ENCODE measurements at regions not wholly inside any gene's neighbourhood (a gene's known extent, or its start where the extent isn't known, plus 50 kb on each side); places are given as distances from the start of the nearest gene placed in this dataset.

DNA sequence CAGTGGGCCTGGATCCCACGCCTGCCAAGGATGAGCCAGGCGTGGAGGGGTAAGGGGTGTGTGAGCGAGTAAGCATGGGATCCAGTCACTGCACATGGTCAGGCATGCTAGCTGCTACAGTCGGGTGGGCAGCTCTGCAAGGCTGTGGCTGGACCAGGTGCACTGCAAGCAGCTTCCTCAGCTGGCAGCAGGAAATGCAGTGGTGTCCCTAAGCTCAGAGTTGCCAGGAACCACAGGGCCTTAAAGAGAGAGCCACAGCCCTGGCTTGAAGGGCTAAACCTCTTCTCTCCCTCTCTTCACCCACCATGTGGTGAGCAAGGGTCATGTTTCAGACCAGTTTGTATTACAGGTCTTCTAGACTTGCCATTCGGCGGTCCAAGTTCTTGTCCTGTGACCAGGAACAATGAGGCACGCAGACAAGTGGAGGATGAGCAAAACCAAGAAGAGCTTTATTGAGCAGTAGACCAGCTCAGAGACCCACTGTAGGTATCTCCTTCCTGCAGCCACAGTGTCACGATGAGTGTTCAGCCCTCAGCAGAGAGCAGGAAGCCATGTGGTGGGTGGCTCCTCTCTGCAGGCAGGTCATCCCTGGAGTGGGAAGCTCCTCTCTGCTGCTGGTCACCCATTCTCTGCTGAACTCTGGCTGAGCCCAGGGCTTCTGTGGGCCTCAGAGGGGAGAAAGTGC lies 511.9 kb downstream of the PYDC2 start:
- Histone ChIP-seq H3K36me3 (ENCODE audit: control insufficient read depth, insufficient read depth, low read length) (no peaks in the 10 kb centered on the region), H3K27me3 (replicated peaks; ENCODE audit: control insufficient read depth, insufficient read depth, low read length) (no peaks in the 10 kb centered on the region), H3K4me3 (replicated peaks; ENCODE audit: low read depth, low read length) (no peak overlapping the region)
- no peak for DNase-seq (ENCODE audit: extremely low read depth, insufficient read length)
- TF ChIP-seq CTCF (IDR thresholded peaks at IDR 0.05; ENCODE audit: insufficient read depth, low read length, poor library complexity, severe bottlenecking), result no peak

GRCh38 chr3:191973820-191974219 lies 512.9 kb downstream of the PYDC2 start:
- no peak overlapping the region for H3K4me3 ChIP-seq (replicated peaks; ENCODE audit: low read depth, low read length)
- TF ChIP-seq CTCF (IDR thresholded peaks at IDR 0.05; ENCODE audit: insufficient read depth, low read length, poor library complexity, severe bottlenecking), result no peak
- no peak for DNase-seq (ENCODE audit: extremely low read depth, insufficient read length)

GRCh38 chr3:191975936-191976335 lies 515.0 kb downstream of the PYDC2 start:
- TF ChIP-seq CTCF (IDR thresholded peaks at IDR 0.05; ENCODE audit: insufficient read depth, low read length, poor library complexity, severe bottlenecking), result no peak
- DNase-seq (ENCODE audit: extremely low read depth, insufficient read length), result no peak
- no peak overlapping the region for H3K4me3 ChIP-seq (replicated peaks; ENCODE audit: low read depth, low read length)
- no peaks in the 10 kb centered on the region for H3K27me3 ChIP-seq (replicated peaks; ENCODE audit: control insufficient read depth, insufficient read depth, low read length)
- H3K36me3 ChIP-seq (ENCODE audit: control insufficient read depth, insufficient read depth, low read length), result no peaks in the 10 kb centered on the region

More at GRCh38 chr3:191973820-191974219, 512.9 kb downstream of the PYDC2 start:
- Histone ChIP-seq H3K36me3 (ENCODE audit: control insufficient read depth, insufficient read depth, low read length) (no peaks in the 10 kb centered on the region), H3K27me3 (replicated peaks; ENCODE audit: control insufficient read depth, insufficient read depth, low read length) (no peaks in the 10 kb centered on the region)

- no peak for DNase-seq (ENCODE audit: extremely low read depth, insufficient read length)
- Histone ChIP-seq H3K4me3 (replicated peaks; ENCODE audit: low read depth, low read length) (no peak overlapping the region), H3K36me3 (ENCODE audit: control insufficient read depth, insufficient read depth, low read length) (no peaks in the 10 kb centered on the region), H3K27me3 (replicated peaks; ENCODE audit: control insufficient read depth, insufficient read depth, low read length) (no peaks in the 10 kb centered on the region)
- TF ChIP-seq CTCF (IDR thresholded peaks at IDR 0.05; ENCODE audit: insufficient read depth, low read length, poor library complexity, severe bottlenecking), result no peak
These were observed 519.5 kb downstream of the PYDC2 start for GRCh38 chr3:191980443-191980842.

DNA sequence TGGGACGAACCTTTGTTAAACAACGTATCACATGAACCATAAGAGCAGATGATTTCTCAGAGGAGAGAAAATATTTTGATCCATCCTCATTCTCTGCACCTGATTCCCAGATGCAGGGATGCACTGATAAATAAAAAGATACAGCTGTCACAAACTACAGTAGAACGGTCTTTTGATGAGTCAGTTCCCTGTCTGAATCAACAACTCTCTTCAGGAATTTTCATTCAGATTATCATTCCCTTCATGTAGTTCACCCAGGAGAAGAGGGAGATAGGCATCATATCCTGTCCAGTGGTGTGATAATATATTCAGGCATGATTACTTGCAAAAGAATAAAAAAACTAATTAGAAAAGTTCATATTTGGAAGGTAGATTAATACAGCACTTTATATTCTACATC lies 521.5 kb downstream of the PYDC2 start:
- Histone ChIP-seq H3K27me3 (replicated peaks; ENCODE audit: control insufficient read depth, insufficient read depth, low read length) (no peaks in the 10 kb centered on the region), H3K4me3 (replicated peaks; ENCODE audit: low read depth, low read length) (no peak overlapping the region), H3K36me3 (ENCODE audit: control insufficient read depth, insufficient read depth, low read length) (no peaks in the 10 kb centered on the region)
- no peak for TF ChIP-seq CTCF (IDR thresholded peaks at IDR 0.05; ENCODE audit: insufficient read depth, low read length, poor library complexity, severe bottlenecking)
- no peak for DNase-seq (ENCODE audit: extremely low read depth, insufficient read length)

GRCh38 chr3:191985691-191986090 lies 524.7 kb downstream of the PYDC2 start:
- TF ChIP-seq CTCF (IDR thresholded peaks at IDR 0.05; ENCODE audit: insufficient read depth, low read length, poor library complexity, severe bottlenecking), result no peak
- H3K36me3 ChIP-seq (ENCODE audit: control insufficient read depth, insufficient read depth, low read length), result no peaks in the 10 kb centered on the region
- no peaks in the 10 kb centered on the region for H3K27me3 ChIP-seq (replicated peaks; ENCODE audit: control insufficient read depth, insufficient read depth, low read length)
- no peak overlapping the region for H3K4me3 ChIP-seq (replicated peaks; ENCODE audit: low read depth, low read length)
- no peak for DNase-seq (ENCODE audit: extremely low read depth, insufficient read length)

Measured in GM06990 (cell line).